ENCODE measurements at regions not wholly inside any gene's neighbourhood (a gene's known extent, or its start where the extent isn't known, plus 50 kb on each side); places are given as distances from the start of the nearest gene placed in this dataset.

GRCh38 chr2:57443086-57443485, 603.5 kb upstream of the VRK2 start:
- no peak for DNase-seq
- Histone ChIP-seq H3K27me3 (no peaks in the 10 kb centered on the region), H3K4me3 (no peak overlapping the region), H3K4me1 (no peaks in the 10 kb centered on the region), H3K27ac (no peak overlapping the region), H3K9me3 (no peaks in the 10 kb centered on the region), H3K36me3 (no peaks in the 10 kb centered on the region)
- WGBS (ENCODE audit: insufficient coverage, low coverage, low lambda C conversion rate, missing lambda C conversion rate) = 50% methylated on average over 1 of the region's 2 CpGs
- intact Hi-C loops (cut with DNase I) = no loop called here
- TF ChIP-seq POLR2A (IDR thresholded peaks at IDR 0.05) (no peak), CTCF (IDR thresholded peaks at IDR 0.05) (no peak)
- ATAC-seq = no peak

- TF ChIP-seq POLR2A (IDR thresholded peaks at IDR 0.05) (no peak), CTCF (IDR thresholded peaks at IDR 0.05) (no peak)
- H3K27ac ChIP-seq = no peak overlapping the region
- DNase-seq (no peak), ATAC-seq (peak in 2 of 4 donors; percentile 25 to 48)
- H3K36me3 ChIP-seq = no peaks in the 10 kb centered on the region
- intact Hi-C loops (cut with DNase I) = no loop called here
- H3K4me3 ChIP-seq = no peak overlapping the region
- H3K4me1 ChIP-seq = no peaks in the 10 kb centered on the region
- H3K27me3 ChIP-seq = no peaks in the 10 kb centered on the region
- H3K9me3 ChIP-seq = no peaks in the 10 kb centered on the region
- 41% methylated on average over 4 of the region's 5 CpGs for WGBS (ENCODE audit: insufficient coverage, low coverage, low lambda C conversion rate, missing lambda C conversion rate)
Observed at GRCh38 chr2:57443973-57444521, 602.6 kb upstream of the VRK2 start.

GRCh38 chr2:57444752-57445430, 601.7 kb upstream of the VRK2 start:
- DNase-seq (no peak), ATAC-seq (no peak)
- H3K9me3 ChIP-seq = no peaks in the 10 kb centered on the region
- no peaks in the 10 kb centered on the region for H3K27me3 ChIP-seq
- intact Hi-C loops (cut with DNase I) = no loop called here
- H3K4me3 ChIP-seq = no peak overlapping the region
- H3K4me1 ChIP-seq = no peaks in the 10 kb centered on the region
- no peak overlapping the region for H3K27ac ChIP-seq
- H3K36me3 ChIP-seq = no peaks in the 10 kb centered on the region
- TF ChIP-seq CTCF (IDR thresholded peaks at IDR 0.05) (no peak), POLR2A (IDR thresholded peaks at IDR 0.05) (no peak)
- WGBS (ENCODE audit: insufficient coverage, low coverage, low lambda C conversion rate, missing lambda C conversion rate) = 60% methylated on average over 5 of the region's 5 CpGs

GRCh38 chr2:57448816-57449215, 597.8 kb upstream of the VRK2 start:
- no peak overlapping the region for H3K4me3 ChIP-seq
- no peaks in the 10 kb centered on the region for H3K4me1 ChIP-seq
- TF ChIP-seq CTCF (IDR thresholded peaks at IDR 0.05) (no peak), POLR2A (IDR thresholded peaks at IDR 0.05) (no peak)
- H3K9me3 ChIP-seq = no peaks in the 10 kb centered on the region
- 47% methylated on average over 3 of the region's 3 CpGs for WGBS (ENCODE audit: insufficient coverage, low coverage, low lambda C conversion rate, missing lambda C conversion rate)
- DNase-seq = no peak
- no peaks in the 10 kb centered on the region for H3K27me3 ChIP-seq
- no peaks in the 10 kb centered on the region for H3K36me3 ChIP-seq
- H3K27ac ChIP-seq = no peak overlapping the region
- ATAC-seq = no peak
- intact Hi-C loops (cut with DNase I) = no loop called here
